Right lung (tissue), 2 donors: ENCODE measurements at regions not wholly inside any gene's neighbourhood (a gene's known extent, or its start where the extent isn't known, plus 50 kb on each side); places are given as distances from the start of the nearest gene placed in this dataset.
"Not testable (repeated sequence)": the region's sequence is repeated elsewhere in the genome, so short reads cannot be mapped to it uniquely, and the experiment has no call there.

Experiments
- DNase-seq, 2 donors: peaks; one replicate each; pipeline ENCODE4 v3.0.0-alpha.2; 2013

DNA sequence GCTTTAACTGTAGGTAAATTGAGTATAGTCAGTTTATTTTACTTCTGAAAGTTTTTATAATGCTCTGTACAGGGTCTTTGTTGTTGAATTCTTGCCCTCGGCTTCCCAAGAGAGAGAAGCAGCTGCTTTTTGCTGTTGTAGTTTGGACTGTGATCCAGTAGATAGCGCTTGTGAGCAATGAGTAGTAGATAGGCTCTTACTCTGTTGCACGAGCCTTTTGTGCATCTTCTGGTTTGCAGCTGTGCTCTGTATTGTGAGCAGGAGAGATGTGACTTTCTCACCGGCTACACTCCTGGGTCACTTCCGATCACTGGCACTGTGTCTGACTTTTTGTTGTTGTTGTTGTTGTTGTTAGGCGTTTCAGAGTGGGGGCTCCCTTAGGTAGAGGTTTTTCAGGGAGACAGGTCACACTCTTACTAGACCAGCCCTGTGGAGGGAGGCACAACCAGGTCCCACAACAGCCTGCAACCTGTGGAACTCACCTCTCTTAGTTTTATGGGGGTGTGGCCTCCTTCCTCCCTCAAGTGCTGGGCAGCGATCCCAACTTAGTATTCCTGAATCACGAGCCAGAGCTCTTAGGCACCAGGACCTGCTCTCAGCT lies 822.1 kb upstream of the GALNTL6 start:
- DNase-seq: peak in 1 of 2 donors; percentile 2

- DNase-seq: no peak
Observed at GRCh38 chr4:170988446-170988845, 824.8 kb upstream of the GALNTL6 start.

- no peak for DNase-seq
Observed at GRCh38 chr4:170979736-170980135, 833.5 kb upstream of the GALNTL6 start.

- no peak for DNase-seq
Observed at GRCh38 chr4:170978990-170979389, 834.2 kb upstream of the GALNTL6 start.

DNA sequence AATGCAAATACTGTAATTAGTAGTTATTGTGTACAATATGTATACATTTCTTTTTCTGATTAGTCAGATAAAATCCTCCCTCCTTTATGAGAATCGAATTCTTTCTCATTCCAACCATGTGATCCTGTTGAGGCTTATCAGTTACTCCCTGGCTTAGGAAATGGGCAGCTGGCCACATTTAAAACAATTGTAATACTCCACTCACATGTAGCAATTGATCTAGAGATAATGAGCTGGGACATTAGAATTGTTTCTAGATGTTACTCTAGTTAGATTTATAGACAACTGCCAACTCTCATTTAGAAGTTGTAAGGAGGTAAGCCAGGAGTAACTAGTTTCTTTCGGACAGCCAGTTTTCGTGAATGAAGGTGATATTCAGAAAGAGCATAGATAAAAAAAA lies 859.3 kb upstream of the AADAT start:
- no peak for DNase-seq

DNA sequence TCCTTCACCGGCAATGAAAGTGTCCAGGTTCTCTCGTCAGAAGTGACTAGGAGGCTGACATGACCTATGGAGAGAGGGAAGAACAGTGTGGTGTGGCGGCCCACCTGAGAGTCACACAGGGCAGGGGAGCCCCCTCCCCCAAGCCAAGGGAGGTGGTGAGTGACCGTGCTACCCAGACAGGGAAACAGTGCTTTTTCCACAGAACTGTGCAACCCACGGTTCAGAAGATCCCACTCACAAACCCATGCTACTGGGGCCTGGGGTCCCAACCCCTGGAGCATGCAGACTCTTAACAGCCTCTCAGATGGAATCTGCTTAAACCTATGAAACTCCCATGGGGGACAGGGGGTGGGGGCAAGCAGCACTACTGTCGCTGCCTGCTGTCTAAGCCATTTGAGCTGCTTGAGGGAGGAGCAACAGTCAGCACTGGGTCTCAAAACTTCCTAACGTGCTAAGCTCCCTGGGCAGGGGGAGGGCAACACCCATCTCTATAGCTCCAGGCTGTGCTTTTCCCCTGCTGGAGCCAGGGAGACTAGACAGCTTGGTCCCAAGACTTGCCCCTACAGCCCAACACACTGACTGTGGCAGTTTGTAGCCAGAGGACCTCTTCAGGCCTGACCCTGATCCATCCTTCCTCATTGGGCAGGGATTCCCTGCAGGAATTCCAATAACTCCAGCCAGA lies 850.4 kb upstream of the AADAT start:
- DNase-seq: no peak

DNA sequence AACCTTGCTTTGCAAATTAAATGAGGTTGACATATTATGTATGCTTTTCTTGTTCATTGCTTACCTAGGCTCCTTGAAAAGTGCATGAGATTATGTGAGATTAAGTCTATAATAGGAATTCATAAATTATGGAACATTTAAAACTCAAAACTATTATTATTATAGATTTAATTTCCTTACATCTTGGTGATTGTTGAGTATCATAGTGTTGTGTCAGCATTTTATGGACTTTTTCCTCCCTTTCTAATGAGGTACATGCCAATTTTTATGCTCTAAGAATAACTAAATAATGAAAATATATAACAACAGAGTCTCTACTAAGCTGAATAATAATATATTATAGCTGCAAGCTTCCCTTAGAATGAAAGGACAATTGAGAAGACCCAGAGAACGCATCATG lies 848.8 kb upstream of the AADAT start:
- no peak for DNase-seq

DNA sequence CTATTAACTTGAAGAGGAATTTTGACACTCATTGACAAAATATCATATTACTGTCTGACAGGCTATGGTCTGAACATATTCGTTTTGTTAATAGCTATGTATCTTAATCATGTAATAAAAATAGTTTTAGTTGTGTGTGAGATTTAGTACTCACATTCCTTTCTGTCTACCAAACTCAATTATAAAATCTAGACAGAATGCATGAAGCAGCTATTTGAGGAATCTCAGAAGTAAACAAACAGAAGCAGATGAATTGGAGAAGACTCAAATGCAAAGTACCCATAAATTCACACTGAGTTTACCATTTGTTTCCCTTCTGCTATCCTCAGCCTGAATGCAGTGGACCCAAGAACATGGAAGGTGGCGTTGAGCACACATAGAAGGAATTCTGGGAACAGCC lies 841.6 kb upstream of the AADAT start:
- no peak for DNase-seq

- no peak for DNase-seq
Observed at GRCh38 chr4:170888660-170889059, 798.9 kb upstream of the AADAT start.

- no peak for DNase-seq
Observed at GRCh38 chr4:170887396-170887795, 797.6 kb upstream of the AADAT start.

- DNase-seq: no peak
Observed at GRCh38 chr4:170884969-170885570, 795.3 kb upstream of the AADAT start.

GRCh38 chr4:170881646-170882045 lies 791.9 kb upstream of the AADAT start:
- not testable (repeated sequence) for DNase-seq

GRCh38 chr4:170875868-170876267 lies 786.1 kb upstream of the AADAT start:
- DNase-seq: no peak

- no peak for DNase-seq
Observed at GRCh38 chr4:170872794-170873193, 783.0 kb upstream of the AADAT start.

DNA sequence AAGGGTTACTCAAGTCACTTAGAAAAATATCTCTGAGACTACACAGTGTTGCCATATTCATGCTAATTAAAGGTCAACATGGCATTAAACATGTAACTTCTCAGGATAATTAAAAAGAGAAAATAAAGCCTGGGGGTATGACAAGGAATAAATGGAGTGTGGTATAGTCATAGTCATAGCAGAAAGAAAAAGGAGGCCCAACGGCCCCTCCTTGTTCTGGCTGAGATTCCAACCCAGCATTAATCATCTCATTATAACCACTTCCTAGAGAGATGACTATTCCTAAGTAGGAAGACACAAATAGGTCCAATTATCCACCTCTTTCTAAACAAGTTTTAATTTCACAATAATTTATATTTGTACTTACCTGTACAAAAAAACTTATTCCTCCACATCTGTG lies 778.4 kb upstream of the AADAT start:
- no peak for DNase-seq

GRCh38 chr4:170854097-170854496 lies 764.3 kb upstream of the AADAT start:
- DNase-seq: no peak

GRCh38 chr4:170853422-170854021 lies 763.8 kb upstream of the AADAT start:
- peak in 1 of 2 donors; percentile 11 for DNase-seq

- DNase-seq: no peak
Observed at GRCh38 chr4:170849969-170850368, 760.2 kb upstream of the AADAT start.

DNA sequence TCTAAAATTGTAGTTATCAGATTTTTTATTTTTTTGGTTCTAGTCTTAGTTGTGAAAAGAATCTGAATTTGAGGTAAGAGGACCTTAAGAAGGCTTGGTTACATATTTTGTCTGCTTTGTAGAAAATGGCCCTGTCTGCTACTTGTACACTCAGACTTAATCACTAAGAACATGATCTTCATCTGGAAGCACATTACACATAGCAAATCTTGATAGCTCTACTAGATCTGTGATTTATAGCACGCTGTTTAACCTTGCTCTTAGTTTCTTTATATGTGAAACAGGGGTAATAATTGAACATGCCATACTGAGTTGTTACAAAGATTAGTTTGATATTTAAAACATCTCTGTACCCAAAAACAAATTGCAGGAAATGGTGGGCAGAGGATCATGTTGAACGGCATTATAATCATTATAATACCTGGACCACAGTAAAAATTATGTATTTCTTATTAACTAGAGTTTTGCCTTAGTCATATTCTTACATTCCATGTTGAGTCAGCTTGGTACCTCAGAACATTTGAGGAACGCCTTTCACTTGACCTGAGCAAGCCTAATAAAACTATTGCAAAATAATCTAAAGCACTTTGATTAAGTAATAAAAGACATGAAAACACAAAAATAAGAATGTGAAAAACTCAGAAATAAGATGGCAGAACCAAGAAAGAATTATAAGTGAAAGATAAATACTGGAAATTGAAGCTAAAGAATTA lies 738.0 kb upstream of the AADAT start:
- no peak for DNase-seq

- DNase-seq: no peak
Observed at GRCh38 chr4:170818786-170819185, 729.0 kb upstream of the AADAT start.

DNA sequence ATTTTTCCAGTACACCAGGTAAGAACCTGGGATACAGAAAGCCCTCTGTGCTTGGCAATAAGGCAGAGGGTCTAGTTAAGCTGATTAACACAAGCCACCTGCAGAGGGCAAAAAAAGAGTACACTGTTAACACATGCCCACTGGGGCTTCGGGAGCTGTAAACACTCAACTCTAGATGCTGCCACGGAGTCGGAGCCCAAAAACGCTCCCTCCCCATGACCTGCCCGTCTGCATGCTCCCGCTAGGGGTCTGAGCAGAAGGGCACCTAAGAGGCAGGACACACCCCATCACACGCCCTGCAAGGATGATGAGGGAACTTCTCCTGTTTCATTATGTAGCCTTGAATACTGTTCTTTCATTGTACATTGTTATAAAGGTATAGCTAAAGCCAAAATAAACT lies 715.6 kb upstream of the AADAT start:
- no peak for DNase-seq

GRCh38 chr4:170804930-170805329 lies 715.2 kb upstream of the AADAT start:
- DNase-seq: no peak
